IMR-90 (cell line): ENCODE measurements at regions not wholly inside any gene's neighbourhood (a gene's known extent, or its start where the extent isn't known, plus 50 kb on each side); places are given as distances from the start of the nearest gene placed in this dataset.

Source experiments
- ATAC-seq: fragments of 200-7000 bp; cut with Tn5 transposase; 2 replicates; pipeline ENCODE4 v1.9.1; 2020; ENCODE audit warnings: low read depth, mild to moderate bottlenecking, moderate library complexity
- BruUV-seq: library from RNA; stranded (reverse); fragments of 400-500 nt; replicated peaks from 2 replicates; lab custom pipeline; 2021; lab: Mats Ljungman, UMichigan
- CTCF ChIA-PET: fragments of 300-600 bp; formaldehyde crosslinking; extraction: SDS; loops from one replicate; lab custom pipeline; 2021; ENCODE audit warnings: antibody characterized with exemption; lab: Yijun Ruan, JAX
- POLR2A ChIA-PET: fragments of 300-600 bp; sonication (Branson Sonifier 250); formaldehyde crosslinking; loops from one replicate; lab custom pipeline; 2022; ENCODE audit warnings: antibody characterized with exemption; ENCODE audit not compliant: unreplicated experiment; lab: Charles Lee
- DNase-seq: peaks from one replicate; pipeline ENCODE4 v3.0.0; 2013
- H2AFZ ChIP-seq: replicated peaks from 2 replicates; pipeline ENCODE3; 2013; ENCODE audit warnings: low read length, mild to moderate bottlenecking; ENCODE audit not compliant: poor library complexity
- H2AK5ac ChIP-seq: 2 replicates; pipeline ENCODE4 v1.6.1; 2013; ENCODE audit warnings: low read depth, low read length, inconsistent platforms
- H2AK9ac ChIP-seq: replicated peaks from 2 replicates; pipeline ENCODE3; 2013; ENCODE audit warnings: mild to moderate bottlenecking, low read depth, low read length, moderate library complexity; ENCODE audit not compliant: poor library complexity
- H2BK120ac ChIP-seq: 2 replicates; pipeline ENCODE4 v1.6.1; 2013; ENCODE audit warnings: low read depth, low read length, inconsistent platforms
- H2BK15ac ChIP-seq: 3 replicates; pipeline ENCODE4 v1.6.1; 2013; ENCODE audit warnings: low read depth, low read length, inconsistent platforms
- H2BK20ac ChIP-seq: 2 replicates; pipeline ENCODE4 v1.6.1; 2013; ENCODE audit warnings: low read depth, mild to moderate bottlenecking, inconsistent platforms, low read length, moderate library complexity
- H2BK5ac ChIP-seq: 2 replicates; pipeline ENCODE4 v1.6.1; 2013; ENCODE audit warnings: mild to moderate bottlenecking, low read depth, low read length, inconsistent platforms; ENCODE audit not compliant: poor library complexity, severe bottlenecking
- H3K14ac ChIP-seq: replicated peaks from 2 replicates; pipeline ENCODE4 v1.6.1; 2013; ENCODE audit warnings: low read depth, low read length, inconsistent platforms
- H3K18ac ChIP-seq: 2 replicates; pipeline ENCODE4 v1.6.1; 2013; ENCODE audit warnings: low read depth, low read length, control low read depth
- H3K23ac ChIP-seq: 2 replicates; pipeline ENCODE4 v1.6.1; 2013; ENCODE audit warnings: low read depth, low read length, inconsistent platforms
- H3K27ac ChIP-seq: 2 replicates; pipeline ENCODE4 v1.5.1; 2013; ENCODE audit warnings: mild to moderate bottlenecking, control low read depth, low read length; ENCODE audit not compliant: insufficient read depth
- H3K27me3 ChIP-seq: 2 replicates; pipeline ENCODE4 v1.6.1; 2013; ENCODE audit warnings: low read length; ENCODE audit not compliant: control insufficient read depth, insufficient read depth
- H3K36me3 ChIP-seq: 2 replicates; pipeline ENCODE4 v1.6.1; 2013; ENCODE audit warnings: low read length, mixed read lengths; ENCODE audit not compliant: control insufficient read depth, insufficient read depth
- H3K4ac ChIP-seq: 2 replicates; pipeline ENCODE4 v1.6.1; 2013; ENCODE audit warnings: low read depth, low read length, inconsistent platforms
- H3K4me1 ChIP-seq: 2 replicates; pipeline ENCODE4 v1.6.1; 2013; ENCODE audit warnings: low read length, mixed read lengths; ENCODE audit not compliant: control insufficient read depth, insufficient read depth
- H3K4me2 ChIP-seq: 2 replicates; pipeline ENCODE4 v1.6.1; 2013; ENCODE audit warnings: low read depth, mild to moderate bottlenecking, control low read depth, low read length, moderate library complexity
- H3K4me3 ChIP-seq: 2 replicates; pipeline ENCODE4 v1.5.1; 2013; ENCODE audit warnings: low read depth, mild to moderate bottlenecking, control low read depth, low read length, moderate library complexity; ENCODE audit not compliant: insufficient read depth
- H3K56ac ChIP-seq: 2 replicates; pipeline ENCODE4 v1.6.1; 2013; ENCODE audit warnings: low read length, inconsistent platforms; ENCODE audit not compliant: insufficient read depth; ENCODE audit errors: extremely low read depth
- H3K79me1 ChIP-seq, 2 experiments: 2 replicates each; pipeline ENCODE4 v1.6.1; 2013; ENCODE audit warnings: low read length in 2 of 2, inconsistent platforms in 1 of 2, low read depth in 1 of 2
- H3K9ac ChIP-seq: 2 replicates; pipeline ENCODE4 v1.6.1; 2013; ENCODE audit warnings: low read depth, low read length, control low read depth
- H3K9me1 ChIP-seq: 2 replicates; pipeline ENCODE4 v1.6.1; 2013; ENCODE audit warnings: low read length, inconsistent platforms; ENCODE audit not compliant: insufficient read depth
- H3K9me3 ChIP-seq: 2 replicates; pipeline ENCODE4 v1.6.1; 2013; ENCODE audit warnings: low read length; ENCODE audit not compliant: control insufficient read depth, insufficient read depth
- H4K20me1 ChIP-seq: 2 replicates; pipeline ENCODE4 v1.6.1; 2013; ENCODE audit warnings: low read length, inconsistent platforms; ENCODE audit not compliant: insufficient read depth
- H4K5ac ChIP-seq: 2 replicates; pipeline ENCODE4 v1.6.1; 2013; ENCODE audit warnings: mild to moderate bottlenecking, low read depth, low read length, control low read depth
- H4K8ac ChIP-seq, 2 experiments: 2 replicates each; pipeline ENCODE4 v1.6.1; 2013; ENCODE audit warnings: low read depth in 2 of 2, low read length in 2 of 2, control low read depth in 1 of 2, inconsistent platforms in 1 of 2
- H4K91ac ChIP-seq: 2 replicates; pipeline ENCODE4 v1.6.1; 2013; ENCODE audit warnings: low read depth, low read length, inconsistent platforms; ENCODE audit not compliant: insufficient read depth
- CEBPB ChIP-seq: IDR thresholded peaks from 2 replicates; pipeline ENCODE4 v1.6.1; 2012; ENCODE audit warnings: low read depth, low read length, improper control_type of control experiment
- MAZ ChIP-seq: IDR thresholded peaks from 2 replicates; pipeline ENCODE4 v1.6.1; 2012; ENCODE audit warnings: low read depth, mild to moderate bottlenecking, low read length, improper control_type of control experiment, moderate library complexity, borderline replicate concordance
- NFE2L2 ChIP-seq: fragments of 150-350 bp; IDR thresholded peaks from 2 replicates; pipeline ENCODE4 v1.6.1; 2016; ENCODE audit warnings: low read depth, mild to moderate bottlenecking, low read length
- WGBS, 2 experiments: methylation state at CpG; one replicate each; pipeline versions ENCODE4 v1.1.5 to v1.1.7; 2013; ENCODE audit warnings: missing lambda C conversion rate in 2 of 2; ENCODE audit not compliant: insufficient read length in 1 of 2; ENCODE audit errors: extremely low coverage in 2 of 2; 5-methylcytosine and 5-hydroxymethylcytosine counted together
- dilution Hi-C: fragments of 300-500 bp; cut with HindIII; formaldehyde crosslinking; loops from one replicate; pipeline ENCODE4 v1.14.3; 2018; ENCODE audit warnings: low sequenced_read_pairs; ENCODE audit not compliant: unreplicated experiment
- in situ Hi-C: fragments of 300-500 bp; cut with MboI; formaldehyde crosslinking; loops from 3 replicates; pipeline ENCODE4 v1.14.3; 2019; ENCODE audit warnings: low sequenced_read_pairs, inconsistent platforms, mixed read lengths
- intact Hi-C: fragments of 100-400 bp; cut with micrococcal nuclease; formaldehyde crosslinking; loops from 2 replicates; pipeline ENCODE4 v1.10.0; 2022

- Histone ChIP-seq H3K56ac (no peak overlapping the region), H3K36me3 (no peaks in the 10 kb centered on the region), H3K27me3 (no peaks in the 10 kb centered on the region), H3K9me1 (no peaks in the 10 kb centered on the region), H4K8ac (no peak overlapping the region), H4K5ac (no peak overlapping the region), H2BK5ac (no peak overlapping the region), H2AFZ (no peak overlapping the region), H4K20me1 (no peaks in the 10 kb centered on the region), H3K4me1 (no peaks in the 10 kb centered on the region), H4K91ac (no peak overlapping the region), H2AK5ac (no peak overlapping the region), H3K9ac (no peak overlapping the region), H3K23ac (no peak overlapping the region), H3K4ac (no peak overlapping the region), H2BK15ac (no peak overlapping the region), H2AK9ac (no peak overlapping the region), H2BK20ac (no peak overlapping the region), H3K9me3 (peaks cover 3% of the 10 kb centered on the region; the same call in 1 of the 2 replicates), H3K14ac (no peak overlapping the region), H3K4me3 (no peak overlapping the region), H3K27ac (no peak overlapping the region), H3K4me2 (no peak overlapping the region), H3K79me1 (no peaks in the 10 kb centered on the region), H3K18ac (no peak overlapping the region), H2BK120ac (no peak overlapping the region)
- CTCF ChIA-PET: no interaction called here
- ATAC-seq: no peak
- TF ChIP-seq CEBPB: no peak
- TF ChIP-seq MAZ: no peak
- no peak for TF ChIP-seq NFE2L2
- no TSS peak for BruUV-seq
- POLR2A ChIA-PET: no interaction called here
- in situ Hi-C loops (no loop called here), intact Hi-C loops (no loop called here), dilution Hi-C loops (no loop called here)
- WGBS, 2 experiments: no CpG with 5 or more reads among the region's 1 CpG
- DNase-seq: no peak
These were observed 655.5 kb upstream of the LRRC4C start for GRCh38 chr11:42114927-42115326.
